H1 (cell line): ENCODE measurements at regions not wholly inside any gene's neighbourhood (a gene's known extent, or its start where the extent isn't known, plus 50 kb on each side); places are given as distances from the start of the nearest gene placed in this dataset.

ENCODE experiments used
- BCL11A ChIP-seq, 2 experiments: IDR thresholded peaks; one replicate each; pipeline ENCODE4 v1.6.1; 2011; ENCODE audit warnings: low read depth in 2 of 2, low read length in 2 of 2, mild to moderate bottlenecking in 2 of 2
- CTCF ChIP-seq, 3 experiments: IDR thresholded peaks; 1 replicate in 2 of 3; 2 replicates in 1 of 3; pipeline versions ENCODE4 v1.5.1 to v1.6.1; 2011; ENCODE audit warnings: low read length in 3 of 3, mild to moderate bottlenecking in 3 of 3, inconsistent platforms in 2 of 3, low read depth in 1 of 3, moderate library complexity in 1 of 3; ENCODE audit not compliant: insufficient read depth in 1 of 3; ENCODE audit errors: control extremely low read depth in 1 of 3
- EZH2 ChIP-seq: fragments of 200-600 bp; sonication (generic); IDR thresholded peaks from 2 replicates; pipeline ENCODE4 v1.7.1; 2012; ENCODE audit warnings: low read depth, mild to moderate bottlenecking, moderate library complexity, low read length, inconsistent platforms; ENCODE audit not compliant: severe bottlenecking
- GTF2F1 ChIP-seq: IDR thresholded peaks from 2 replicates; pipeline ENCODE4 v1.6.1; 2012; ENCODE audit warnings: low read depth, low read length, improper control_type of control experiment, borderline replicate concordance
- JUN ChIP-seq: IDR thresholded peaks from 2 replicates; pipeline ENCODE4 v1.6.1; 2011; ENCODE audit warnings: low read depth, mild to moderate bottlenecking, improper control_type of control experiment, low read length
- POLR2A ChIP-seq, 2 experiments: IDR thresholded peaks; 1 replicate in 1 of 2; 2 replicates in 1 of 2; pipeline ENCODE4 v1.6.1; 2011; ENCODE audit warnings: low read depth in 2 of 2, low read length in 2 of 2, mild to moderate bottlenecking in 2 of 2; ENCODE audit errors: control extremely low read depth in 1 of 2
- RNF2 ChIP-seq: fragments of 200-900, 300-1000 bp; sonication (generic); IDR thresholded peaks from 2 replicates; pipeline ENCODE4 v1.7.1; 2016; ENCODE audit warnings: borderline replicate concordance, low read depth, mild to moderate bottlenecking, antibody characterized with exemption, low read length; ENCODE audit not compliant: poor library complexity, severe bottlenecking; ENCODE audit errors: missing control alignments
- SIN3A ChIP-seq, 2 experiments: IDR thresholded peaks in 1 of 2; conservative IDR thresholded peaks in 1 of 2; 2 replicates each; pipeline ENCODE4 v1.6.1; 2011 to 2012; ENCODE audit warnings: low read length in 2 of 2, improper control_type of control experiment in 1 of 2, low read depth in 1 of 2, mild to moderate bottlenecking in 1 of 2

- no peak for TF ChIP-seq CTCF (IDR thresholded peaks at IDR 0.05; ENCODE audit: control extremely low read depth in 1 of 3, insufficient read depth in 1 of 3, low read depth in 1 of 3, low read length in 3 of 3)
- no peak for TF ChIP-seq RNF2
- TF ChIP-seq GTF2F1 = no peak
- TF ChIP-seq EZH2 = no peak
- no peak for TF ChIP-seq JUN
- no peak for TF ChIP-seq POLR2A (IDR thresholded peaks at IDR 0.05; ENCODE audit: control extremely low read depth in 1 of 2, low read depth in 2 of 2, low read length in 2 of 2)
- no peak for TF ChIP-seq SIN3A (conservative IDR thresholded peaks at IDR 0.05 in 1 of 2, IDR thresholded peaks at IDR 0.05 in 1 of 2; ENCODE audit: low read depth in 1 of 2, low read length in 2 of 2)
- no peak for TF ChIP-seq BCL11A (IDR thresholded peaks at IDR 0.05; ENCODE audit: low read depth in 2 of 2, low read length in 2 of 2)
Measured at GRCh38 chr12:108053512-108053911, 75.6 kb upstream of the WSCD2 start.
